Tibial nerve (tissue), 4 donors: ENCODE measurements at regions not wholly inside any gene's neighbourhood (a gene's known extent, or its start where the extent isn't known, plus 50 kb on each side); places are given as distances from the start of the nearest gene placed in this dataset.

Experiments
- CTCF ChIP-seq, 5 experiments: fragments of 200-600 bp in 3 of 5; fragments of 450-650 bp in 2 of 5; sonication (generic) in 3 of 5; IDR thresholded peaks; one replicate each; pipeline ENCODE4 v1.5.1; 2016 to 2019; ENCODE audit warnings: antibody characterized with exemption in 5 of 5, mild to moderate bottlenecking in 3 of 5, moderate library complexity in 2 of 5
- EP300 ChIP-seq, 2 donors: sonication (generic); formaldehyde crosslinking; IDR thresholded peaks; one replicate each; pipeline ENCODE4 v1.6.1; 2017; ENCODE audit warnings: antibody characterized with exemption in 2 of 2, mild to moderate bottlenecking in 1 of 2
- POLR2A ChIP-seq, 2 donors: fragments of 450-650 bp; IDR thresholded peaks; one replicate each; pipeline ENCODE4 v1.6.1; 2017; ENCODE audit warnings: antibody characterized with exemption in 2 of 2, mild to moderate bottlenecking in 2 of 2, moderate library complexity in 2 of 2

GRCh38 chr15:37594417-37594816 is 340.0 kb upstream of the TMCO5A start:
- TF ChIP-seq POLR2A (IDR thresholded peaks at IDR 0.05) (no peak), CTCF (IDR thresholded peaks at IDR 0.05) (no peak), EP300 (IDR thresholded peaks at IDR 0.05) (no peak)
